A549 (cell line): ENCODE measurements at regions not wholly inside any gene's neighbourhood (a gene's known extent, or its start where the extent isn't known, plus 50 kb on each side); places are given as distances from the start of the nearest gene placed in this dataset.

Source experiments
- ATAC-seq, 2 experiments: fragments of 200-7000 bp in 1 of 2; fragments of >200 bp in 1 of 2; cut with Nextera tagmentation in 1 of 2; cut with Tn5 transposase in 1 of 2; 3 replicates each; pipeline versions ENCODE4 v1.8.0 to v1.9.1; 2018 to 2020; ENCODE audit warnings: mild to moderate bottlenecking in 1 of 2, moderate library complexity in 1 of 2
- CTCF ChIA-PET: fragments of 300-600 bp; sonication (Branson Sonifier 250); formaldehyde crosslinking; extraction: SDS; loops from one replicate; lab custom pipeline; 2021; ENCODE audit warnings: antibody characterized with exemption, inconsistent platforms; lab: Yijun Ruan, JAX
- POLR2A ChIA-PET: fragments of 350-600 bp; formaldehyde crosslinking; extraction: SDS; loops from one replicate; lab custom pipeline; 2021; ENCODE audit warnings: antibody characterized with exemption, inconsistent platforms; lab: Yijun Ruan, JAX
- DNase-seq, 2 experiments: peaks; one replicate each; pipeline versions ENCODE4 v3.0.0 to v3.0.0-alpha.2; 2011 to 2016; ENCODE audit warnings: low read depth in 1 of 2, low spot score in 1 of 2
- FAIRE-seq: peaks from 2 replicates; lab custom pipeline; 2011; peaks lifted over from hg19 to GRCh38; lab: Jason Lieb, UNC
- H3K27ac ChIP-seq, 2 experiments: fragments of >200 bp; sonication (Bioruptor Twin); formaldehyde crosslinking; 3 replicates each; pipeline ENCODE4 v1.5.1; 2016 to 2017
- H3K4me1 ChIP-seq: fragments of >200 bp; sonication (Bioruptor Twin); formaldehyde crosslinking; 3 replicates; pipeline ENCODE4 v1.6.1; 2016
- H3K4me2 ChIP-seq: fragments of >200 bp; sonication (Bioruptor Twin); formaldehyde crosslinking; 3 replicates; pipeline ENCODE4 v1.6.1; 2016
- H3K4me3 ChIP-seq: fragments of >200 bp; sonication (Bioruptor Twin); formaldehyde crosslinking; 3 replicates; pipeline ENCODE4 v1.5.1; 2016
- H3K9me3 ChIP-seq: fragments of >200 bp; sonication (Bioruptor Twin); formaldehyde crosslinking; 3 replicates; pipeline ENCODE4 v1.6.1; 2016
- BHLHE40 ChIP-seq: IDR thresholded peaks from 2 replicates; pipeline ENCODE4 v1.6.1; 2012; ENCODE audit warnings: low read depth, low read length, inconsistent platforms
- CBX2 ChIP-seq: fragments of 200-600 bp; sonication (generic); IDR thresholded peaks from 2 replicates; pipeline ENCODE4 v1.6.1; 2016; ENCODE audit warnings: low read depth, mild to moderate bottlenecking, borderline replicate concordance
- CHD2 ChIP-seq: fragments of 150-350 bp; IDR thresholded peaks from 2 replicates; pipeline ENCODE4 v1.6.1; 2014; ENCODE audit warnings: low read length; ENCODE audit not compliant: partially characterized antibody
- CTCF ChIP-seq: fragments of >200 bp; sonication (Bioruptor Twin); formaldehyde crosslinking; IDR thresholded peaks from 3 replicates; pipeline ENCODE4 v1.5.1; 2016
- EHF ChIP-seq: fragments of 250-450 bp; sonication (Bioruptor Pico); IDR thresholded peaks from 2 replicates; pipeline ENCODE4 v1.5.0; 2020; ENCODE audit warnings: mild to moderate bottlenecking
- FOSB ChIP-seq: fragments of 250-450 bp; sonication (Bioruptor Pico); IDR thresholded peaks from 2 replicates; pipeline ENCODE4 v1.5.0; 2020; ENCODE audit warnings: mild to moderate bottlenecking, moderate library complexity
- FOSL2 ChIP-seq, 2 experiments: fragments of 450-650 bp in 1 of 2; fragments of >200 bp in 1 of 2; sonication (Bioruptor Twin) in 1 of 2; formaldehyde crosslinking; IDR thresholded peaks; 2 replicates each; pipeline versions ENCODE4 v1.5.0 to v1.6.1; 2016 to 2020; ENCODE audit warnings: mild to moderate bottlenecking in 1 of 2, moderate library complexity in 1 of 2
- HDAC2 ChIP-seq: fragments of 200-600 bp; sonication (generic); IDR thresholded peaks from 2 replicates; pipeline ENCODE4 v1.6.1; 2016
- HES2 ChIP-seq: fragments of >200 bp; sonication (Bioruptor Twin); formaldehyde crosslinking; IDR thresholded peaks from 2 replicates; pipeline ENCODE4 v1.6.1; 2016
- HEYL ChIP-seq: fragments of 250-450 bp; sonication (Bioruptor Pico); IDR thresholded peaks from 2 replicates; pipeline ENCODE4 v1.8.0; 2021; ENCODE audit warnings: mild to moderate bottlenecking, moderate library complexity
- HOXA7 ChIP-seq: fragments of 250-450 bp; sonication (Bioruptor Pico); IDR thresholded peaks from 2 replicates; pipeline ENCODE4 v1.5.0; 2020; ENCODE audit warnings: mild to moderate bottlenecking, moderate library complexity
- HOXB13 ChIP-seq: fragments of 250-450 bp; sonication (Bioruptor Pico); IDR thresholded peaks from 2 replicates; pipeline ENCODE4 v1.5.0; 2020; ENCODE audit warnings: low read depth, mild to moderate bottlenecking, moderate library complexity
- HOXB5 ChIP-seq: fragments of 250-450 bp; sonication (Bioruptor Pico); IDR thresholded peaks from 2 replicates; pipeline ENCODE4 v1.5.0; 2020; ENCODE audit warnings: mild to moderate bottlenecking, moderate library complexity
- JUNB ChIP-seq: fragments of >200 bp; sonication (Bioruptor Twin); formaldehyde crosslinking; IDR thresholded peaks from 2 replicates; pipeline ENCODE4 v1.6.1; 2016
- KDM1A ChIP-seq: fragments of 200-600 bp; sonication (generic); IDR thresholded peaks from 2 replicates; pipeline ENCODE4 v1.6.1; 2016; ENCODE audit warnings: low read depth, mild to moderate bottlenecking
- KDM5A ChIP-seq: fragments of 200-600 bp; sonication (generic); IDR thresholded peaks from 2 replicates; pipeline ENCODE4 v1.6.1; 2016; ENCODE audit warnings: antibody characterized with exemption, mild to moderate bottlenecking
- MAFK ChIP-seq: fragments of 450-650 bp; IDR thresholded peaks from 2 replicates; pipeline ENCODE4 v1.6.1; 2014; ENCODE audit not compliant: partially characterized antibody
- MAZ ChIP-seq: fragments of 150-350 bp; IDR thresholded peaks from 2 replicates; pipeline ENCODE4 v1.6.1; 2014; ENCODE audit warnings: antibody characterized with exemption, low read depth, low read length, borderline replicate concordance
- NR3C1 ChIP-seq: fragments of >200 bp; sonication (Bioruptor Twin); formaldehyde crosslinking; IDR thresholded peaks from 3 replicates; pipeline ENCODE4 v1.6.1; 2017
- POLR2AphosphoS2 ChIP-seq: conservative IDR thresholded peaks from 2 replicates; pipeline ENCODE4 v1.6.1; 2012; ENCODE audit warnings: low read length, improper control_type of control experiment, inconsistent platforms
- RAD21 ChIP-seq, 2 experiments: fragments of >200 bp in 1 of 2; sonication (Bioruptor Twin) in 1 of 2; formaldehyde crosslinking in 1 of 2; IDR thresholded peaks in 1 of 2; conservative IDR thresholded peaks in 1 of 2; 2 replicates in 1 of 2; 3 replicates in 1 of 2; pipeline ENCODE4 v1.6.1; 2012 to 2018; ENCODE audit warnings: inconsistent platforms in 1 of 2
- RCOR1 ChIP-seq: fragments of 150-350 bp; IDR thresholded peaks from 2 replicates; pipeline ENCODE4 v1.6.1; 2014; ENCODE audit warnings: antibody characterized with exemption, low read length, low read depth
- RNF2 ChIP-seq: fragments of 200-600 bp; sonication (generic); IDR thresholded peaks from 2 replicates; pipeline ENCODE4 v1.6.1; 2016; ENCODE audit warnings: low read depth, mild to moderate bottlenecking, antibody characterized with exemption, moderate library complexity, borderline replicate concordance
- SMC3 ChIP-seq: fragments of >200 bp; sonication (Bioruptor Twin); formaldehyde crosslinking; IDR thresholded peaks from 3 replicates; pipeline ENCODE4 v1.6.1; 2018; ENCODE audit warnings: inconsistent platforms
- SREBF2 ChIP-seq: fragments of 450-650 bp; IDR thresholded peaks from 2 replicates; pipeline ENCODE4 v1.6.1; 2014; ENCODE audit warnings: mild to moderate bottlenecking, moderate library complexity
- USF2 ChIP-seq: fragments of 450-650 bp; IDR thresholded peaks from 2 replicates; pipeline ENCODE4 v1.6.1; 2014; ENCODE audit warnings: antibody characterized with exemption
- WGBS: methylation state at CpG from one replicate; pipeline ENCODE4 v1.1.6; 2017; ENCODE audit errors: missing lambda C conversion rate; 5-methylcytosine and 5-hydroxymethylcytosine counted together
- TF ChIP-seq, protein P1 (sequence below): IDR thresholded peaks from 2 replicates; pipeline ENCODE4 v1.6.1; 2012; ENCODE audit warnings: low read depth, borderline replicate concordance
- TF ChIP-seq, protein P2 (sequence below): fragments of 200-600 bp; sonication (generic); IDR thresholded peaks from 2 replicates; pipeline ENCODE4 v1.6.1; 2016; ENCODE audit warnings: antibody characterized with exemption, mild to moderate bottlenecking, moderate library complexity

GRCh38 chr14:97058589-97058988 lies 261.4 kb downstream of the VRK1 start (continued):
- TF ChIP-seq HES2 (no peak), FOSB (no peak), HDAC2 (no peak)
- TF ChIP-seq, all 56 proteins: peak for 0

GRCh38 chr14:97061198-97061597 lies 264.0 kb downstream of the VRK1 start:
- no peaks in the 10 kb centered on the region for H3K9me3 ChIP-seq
- 43% methylated on average over 14 of the region's 14 CpGs for WGBS
- no peak for FAIRE-seq
- H3K4me3 ChIP-seq: no peak overlapping the region
- ChIA-PET POLR2A (no interaction called here), CTCF (no interaction called here)
- ATAC-seq: no peak
- H3K27ac ChIP-seq: no peak overlapping the region
- no peak for DNase-seq
- H3K4me2 ChIP-seq: no peak overlapping the region
- no peaks in the 10 kb centered on the region for H3K4me1 ChIP-seq
- no peak for TF ChIP-seq USF2
- no peak for TF ChIP-seq KDM5A
- TF ChIP-seq HOXA7 (CRISPR knock-in tag): no peak
- no peak for TF ChIP-seq SMC3
- no peak for TF ChIP-seq CHD2
- TF ChIP-seq RNF2: no peak
- TF ChIP-seq EHF (CRISPR knock-in tag): no peak
- no peak for TF ChIP-seq FOSL2 (IDR thresholded peaks at IDR 0.05)
- no peak for TF ChIP-seq FOSL2 (CRISPR knock-in tag; IDR thresholded peaks at IDR 0.05)
- no peak for TF ChIP-seq KDM1A
- no peak for TF ChIP-seq CBX2
- no peak for TF ChIP-seq MAFK
- TF ChIP-seq MAZ: no peak
- TF ChIP-seq JUNB: no peak
- TF ChIP-seq HOXB13 (CRISPR knock-in tag): no peak
- no peak for TF ChIP-seq RCOR1
- TF ChIP-seq, protein P1, sequence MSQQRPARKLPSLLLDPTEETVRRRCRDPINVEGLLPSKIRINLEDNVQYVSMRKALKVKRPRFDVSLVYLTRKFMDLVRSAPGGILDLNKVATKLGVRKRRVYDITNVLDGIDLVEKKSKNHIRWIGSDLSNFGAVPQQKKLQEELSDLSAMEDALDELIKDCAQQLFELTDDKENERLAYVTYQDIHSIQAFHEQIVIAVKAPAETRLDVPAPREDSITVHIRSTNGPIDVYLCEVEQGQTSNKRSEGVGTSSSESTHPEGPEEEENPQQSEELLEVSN: no peak
- TF ChIP-seq, protein P2, sequence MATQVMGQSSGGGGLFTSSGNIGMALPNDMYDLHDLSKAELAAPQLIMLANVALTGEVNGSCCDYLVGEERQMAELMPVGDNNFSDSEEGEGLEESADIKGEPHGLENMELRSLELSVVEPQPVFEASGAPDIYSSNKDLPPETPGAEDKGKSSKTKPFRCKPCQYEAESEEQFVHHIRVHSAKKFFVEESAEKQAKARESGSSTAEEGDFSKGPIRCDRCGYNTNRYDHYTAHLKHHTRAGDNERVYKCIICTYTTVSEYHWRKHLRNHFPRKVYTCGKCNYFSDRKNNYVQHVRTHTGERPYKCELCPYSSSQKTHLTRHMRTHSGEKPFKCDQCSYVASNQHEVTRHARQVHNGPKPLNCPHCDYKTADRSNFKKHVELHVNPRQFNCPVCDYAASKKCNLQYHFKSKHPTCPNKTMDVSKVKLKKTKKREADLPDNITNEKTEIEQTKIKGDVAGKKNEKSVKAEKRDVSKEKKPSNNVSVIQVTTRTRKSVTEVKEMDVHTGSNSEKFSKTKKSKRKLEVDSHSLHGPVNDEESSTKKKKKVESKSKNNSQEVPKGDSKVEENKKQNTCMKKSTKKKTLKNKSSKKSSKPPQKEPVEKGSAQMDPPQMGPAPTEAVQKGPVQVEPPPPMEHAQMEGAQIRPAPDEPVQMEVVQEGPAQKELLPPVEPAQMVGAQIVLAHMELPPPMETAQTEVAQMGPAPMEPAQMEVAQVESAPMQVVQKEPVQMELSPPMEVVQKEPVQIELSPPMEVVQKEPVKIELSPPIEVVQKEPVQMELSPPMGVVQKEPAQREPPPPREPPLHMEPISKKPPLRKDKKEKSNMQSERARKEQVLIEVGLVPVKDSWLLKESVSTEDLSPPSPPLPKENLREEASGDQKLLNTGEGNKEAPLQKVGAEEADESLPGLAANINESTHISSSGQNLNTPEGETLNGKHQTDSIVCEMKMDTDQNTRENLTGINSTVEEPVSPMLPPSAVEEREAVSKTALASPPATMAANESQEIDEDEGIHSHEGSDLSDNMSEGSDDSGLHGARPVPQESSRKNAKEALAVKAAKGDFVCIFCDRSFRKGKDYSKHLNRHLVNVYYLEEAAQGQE: no peak

- DNase-seq (no peak), FAIRE-seq (no peak), ATAC-seq (no peak)
- Histone ChIP-seq H3K4me1 (no peaks in the 10 kb centered on the region), H3K27ac (no peak overlapping the region), H3K9me3 (no peaks in the 10 kb centered on the region), H3K4me2 (no peak overlapping the region), H3K4me3 (no peak overlapping the region)
- CTCF ChIA-PET: no interaction called here
- WGBS: 10% methylated on average over 1 of the region's 1 CpG
- TF ChIP-seq HEYL (CRISPR knock-in tag): no peak
- TF ChIP-seq NR3C1: no peak
- TF ChIP-seq CHD2: no peak
- no peak for TF ChIP-seq SREBF2
- TF ChIP-seq CBX2: no peak
- no peak for TF ChIP-seq HOXB5 (CRISPR knock-in tag)
- TF ChIP-seq EHF (CRISPR knock-in tag): no peak
- TF ChIP-seq MAZ: no peak
- TF ChIP-seq RAD21 (conservative IDR thresholded peaks at IDR 0.05 in 1 of 2, IDR thresholded peaks at IDR 0.05 in 1 of 2): no peak
- no peak for TF ChIP-seq POLR2AphosphoS2
- no peak for TF ChIP-seq CTCF
- TF ChIP-seq BHLHE40: no peak
- POLR2A ChIA-PET: no interaction called here
Measured at GRCh38 chr14:97061714-97062113, 264.5 kb downstream of the VRK1 start.
